ENCODE measurements at regions not wholly inside any gene's neighbourhood (a gene's known extent, or its start where the extent isn't known, plus 50 kb on each side); places are given as distances from the start of the nearest gene placed in this dataset.

DNA sequence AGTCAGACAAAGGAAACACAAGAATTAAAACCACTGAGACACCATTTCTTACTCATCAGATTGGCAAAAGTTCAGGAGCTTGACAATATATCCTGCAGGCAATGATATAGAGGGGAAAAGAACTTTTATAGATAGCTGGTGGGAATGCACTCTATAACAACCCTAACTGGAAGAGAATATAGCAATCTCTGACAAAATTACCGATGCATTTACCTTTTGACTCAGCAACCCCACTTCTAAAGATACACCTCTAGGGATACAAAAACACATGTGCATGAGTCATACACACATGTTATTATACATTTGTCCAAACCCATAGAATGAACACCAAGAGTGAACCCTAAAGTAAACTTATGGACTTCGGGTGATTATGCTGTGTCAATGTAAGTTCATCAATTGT, 79.4 kb upstream of the SRD5A2 start:
- TF ChIP-seq, protein P1, sequence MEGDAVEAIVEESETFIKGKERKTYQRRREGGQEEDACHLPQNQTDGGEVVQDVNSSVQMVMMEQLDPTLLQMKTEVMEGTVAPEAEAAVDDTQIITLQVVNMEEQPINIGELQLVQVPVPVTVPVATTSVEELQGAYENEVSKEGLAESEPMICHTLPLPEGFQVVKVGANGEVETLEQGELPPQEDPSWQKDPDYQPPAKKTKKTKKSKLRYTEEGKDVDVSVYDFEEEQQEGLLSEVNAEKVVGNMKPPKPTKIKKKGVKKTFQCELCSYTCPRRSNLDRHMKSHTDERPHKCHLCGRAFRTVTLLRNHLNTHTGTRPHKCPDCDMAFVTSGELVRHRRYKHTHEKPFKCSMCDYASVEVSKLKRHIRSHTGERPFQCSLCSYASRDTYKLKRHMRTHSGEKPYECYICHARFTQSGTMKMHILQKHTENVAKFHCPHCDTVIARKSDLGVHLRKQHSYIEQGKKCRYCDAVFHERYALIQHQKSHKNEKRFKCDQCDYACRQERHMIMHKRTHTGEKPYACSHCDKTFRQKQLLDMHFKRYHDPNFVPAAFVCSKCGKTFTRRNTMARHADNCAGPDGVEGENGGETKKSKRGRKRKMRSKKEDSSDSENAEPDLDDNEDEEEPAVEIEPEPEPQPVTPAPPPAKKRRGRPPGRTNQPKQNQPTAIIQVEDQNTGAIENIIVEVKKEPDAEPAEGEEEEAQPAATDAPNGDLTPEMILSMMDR (IDR thresholded peaks at IDR 0.05): no peak
- no peak for TF ChIP-seq EZH2 (IDR thresholded peaks at IDR 0.05)
